Stimulated activated naive B cell treated with anti-CD40 and anti-IgM and Interleukin-4, amounts not matched to agents 10 μg/mL and 1 μg/mL and 100 μg/mL, for 72 hours (primary cell): ENCODE measurements at regions not wholly inside any gene's neighbourhood (a gene's known extent, or its start where the extent isn't known, plus 50 kb on each side); places are given as distances from the start of the nearest gene placed in this dataset.

Source experiments
- ATAC-seq, 2 donors: fragments of 150-1000 bp; cut with Tn5 transposase; replicated peaks; 2 replicates each; pipeline ENCODE4 v1.10.0; 2021; ENCODE audit warnings: moderate library complexity in 1 of 2
- DNase-seq: peaks from one replicate; pipeline ENCODE4 v3.0.0; 2021
- H3K27ac Mint-ChIP-seq: one replicate; pipeline ENCODE4 v1.8.0; 2022; ENCODE audit warnings: mild to moderate bottlenecking, mixed read lengths
- H3K27me3 Mint-ChIP-seq, 2 donors: one replicate each; pipeline ENCODE4 v1.8.0; 2022; ENCODE audit warnings: mixed read lengths in 2 of 2
- H3K36me3 Mint-ChIP-seq, 2 donors: one replicate each; pipeline ENCODE4 v1.8.0; 2022; ENCODE audit warnings: mixed read lengths in 2 of 2, mild to moderate bottlenecking in 1 of 2
- H3K4me1 Mint-ChIP-seq, 2 donors: one replicate each; pipeline ENCODE4 v1.8.0; 2022; ENCODE audit warnings: mixed read lengths in 2 of 2, mild to moderate bottlenecking in 1 of 2
- H3K4me3 Mint-ChIP-seq, 2 donors: one replicate each; pipeline ENCODE4 v1.8.0; 2022; ENCODE audit warnings: mild to moderate bottlenecking in 2 of 2, mixed read lengths in 2 of 2, moderate library complexity in 1 of 2
- H3K9me3 Mint-ChIP-seq, 2 donors: one replicate each; pipeline ENCODE4 v1.8.0; 2022; ENCODE audit warnings: mixed read lengths in 2 of 2, mild to moderate bottlenecking in 1 of 2

DNA sequence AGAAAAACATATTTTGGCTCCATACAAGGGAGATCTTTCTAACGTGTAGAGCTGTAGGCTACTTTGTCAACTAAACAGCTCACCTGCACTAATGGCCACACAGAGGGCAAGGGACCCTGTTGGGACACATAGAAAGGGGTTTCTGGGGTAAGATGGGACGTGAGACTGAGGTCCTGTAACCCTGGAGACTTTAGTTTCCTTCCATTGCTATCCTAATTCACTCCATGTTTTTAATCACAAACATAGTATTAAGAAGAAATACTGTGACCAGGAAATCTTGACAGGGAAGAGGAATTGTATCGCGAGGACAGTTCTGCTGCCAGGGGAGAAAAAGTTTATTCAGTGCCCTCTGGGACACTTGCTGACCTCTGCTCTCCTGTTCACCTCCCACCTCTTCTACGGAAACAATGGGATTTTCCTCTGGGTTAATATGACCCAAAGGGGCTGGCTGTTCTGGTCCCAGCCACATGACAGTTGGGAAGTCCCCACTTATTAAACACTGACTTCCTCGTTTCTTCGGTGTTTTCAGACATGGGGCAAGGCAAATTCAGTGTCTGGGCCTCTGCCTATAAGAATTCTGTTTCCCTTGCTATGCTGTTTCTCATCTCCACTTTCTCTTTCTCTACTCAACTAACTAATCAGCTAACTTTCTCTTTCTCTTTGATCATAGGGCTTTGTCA, 106.9 kb upstream of the SEMA6A start:
- DNase-seq (peak; percentile 48), ATAC-seq (peak; percentile 96 to 98)
- peaks cover 4 to 6% of the 10 kb centered on the region in 2 donors for H3K9me3 Mint-ChIP-seq
- H3K27ac Mint-ChIP-seq: peak overlapping the region; percentile 83
- peaks cover 0 to 4% of the 10 kb centered on the region in 2 donors for H3K27me3 Mint-ChIP-seq
- no peak overlapping the region for H3K4me3 Mint-ChIP-seq
- H3K36me3 Mint-ChIP-seq: no peaks in the 10 kb centered on the region
- H3K4me1 Mint-ChIP-seq: peaks cover 16 to 17% of the 10 kb centered on the region in 2 donors

DNA sequence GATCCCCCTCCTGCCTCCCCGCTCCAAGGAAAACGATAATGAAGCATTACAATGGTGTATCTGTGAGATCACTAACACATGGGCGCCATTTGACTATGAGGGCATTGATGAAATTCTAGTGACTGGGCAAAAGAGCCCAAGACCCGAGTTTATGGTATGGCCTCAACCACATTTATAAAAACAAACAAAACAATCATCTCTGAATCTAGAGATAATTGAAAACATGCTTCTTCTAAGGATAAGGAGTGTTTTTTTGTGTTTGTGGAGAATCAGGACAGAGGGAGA, 100.9 kb upstream of the SEMA6A start:
- Mint-ChIP-seq H3K4me3 (no peak overlapping the region), H3K27me3 (peaks cover 0 to 5% of the 10 kb centered on the region in 2 donors), H3K36me3 (no peaks in the 10 kb centered on the region), H3K27ac (no peak overlapping the region), H3K4me1 (peaks cover 12 to 21% of the 10 kb centered on the region in 2 donors), H3K9me3 (peaks cover 8 to 9% of the 10 kb centered on the region in 2 donors)
- ATAC-seq (no peak), DNase-seq (no peak)

DNA sequence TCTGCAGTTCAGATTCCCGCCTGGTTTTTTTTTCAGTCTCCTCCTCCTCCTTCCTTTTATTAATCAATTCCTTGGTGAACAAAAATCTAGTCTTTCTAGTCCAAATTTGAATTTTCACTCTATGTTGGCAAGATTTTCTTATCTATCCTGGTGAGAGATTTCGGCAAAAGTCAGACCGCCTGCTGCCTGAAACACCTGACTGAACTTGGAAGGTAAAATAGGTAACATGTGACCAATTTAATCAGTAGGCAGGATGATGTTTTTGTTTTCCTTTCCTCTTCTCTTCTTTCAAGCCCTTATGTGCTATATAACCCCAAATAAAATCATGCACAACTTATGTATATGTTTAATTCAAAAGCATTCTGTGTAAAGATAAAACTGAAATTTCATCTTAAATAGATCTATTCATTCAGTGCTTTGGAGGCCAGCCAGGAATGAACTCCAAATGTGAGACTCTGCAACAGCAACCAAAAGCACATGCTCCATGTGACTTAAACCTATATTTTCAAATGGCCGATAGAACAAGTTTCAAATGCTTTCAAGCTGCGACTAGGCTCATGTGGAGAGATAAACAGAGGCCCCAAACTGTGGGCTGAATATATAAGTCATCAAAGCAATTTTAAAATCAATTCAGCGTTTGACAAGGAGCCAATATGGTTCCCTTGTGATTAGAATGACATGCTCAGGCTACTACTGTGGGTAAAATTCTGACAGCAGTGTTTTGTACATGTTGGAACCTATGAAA, 100.4 kb upstream of the SEMA6A start:
- H3K4me3 Mint-ChIP-seq: no peak overlapping the region
- H3K27ac Mint-ChIP-seq: no peak overlapping the region
- peaks cover 0 to 5% of the 10 kb centered on the region in 2 donors for H3K27me3 Mint-ChIP-seq
- H3K4me1 Mint-ChIP-seq: peaks cover 9 to 15% of the 10 kb centered on the region in 2 donors
- peaks cover 7 to 8% of the 10 kb centered on the region in 2 donors for H3K9me3 Mint-ChIP-seq
- H3K36me3 Mint-ChIP-seq: no peaks in the 10 kb centered on the region
- no peak for ATAC-seq
- no peak for DNase-seq

DNA sequence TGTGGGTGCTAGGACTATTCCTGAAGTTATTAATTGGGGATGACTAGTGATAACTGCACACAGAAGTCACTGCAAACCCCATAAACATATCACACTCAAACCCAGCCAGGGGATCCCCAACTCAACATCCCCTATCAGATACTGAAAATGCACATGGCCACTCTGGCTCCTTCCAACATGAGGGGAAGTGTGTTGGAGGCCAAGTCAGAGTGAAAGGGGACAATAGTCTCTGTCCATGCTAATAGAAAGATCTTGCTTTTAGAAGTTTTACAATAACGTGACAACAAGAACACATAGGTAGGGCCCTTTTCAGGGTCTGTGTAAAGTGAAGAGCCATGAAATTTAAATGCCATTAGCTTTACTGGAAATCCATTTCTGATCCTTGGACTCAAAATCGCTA, 98.8 kb upstream of the SEMA6A start:
- peak in 1 of 2 donors; percentile 39 for ATAC-seq
- H3K9me3 Mint-ChIP-seq: peaks cover 5 to 8% of the 10 kb centered on the region in 2 donors

DNA sequence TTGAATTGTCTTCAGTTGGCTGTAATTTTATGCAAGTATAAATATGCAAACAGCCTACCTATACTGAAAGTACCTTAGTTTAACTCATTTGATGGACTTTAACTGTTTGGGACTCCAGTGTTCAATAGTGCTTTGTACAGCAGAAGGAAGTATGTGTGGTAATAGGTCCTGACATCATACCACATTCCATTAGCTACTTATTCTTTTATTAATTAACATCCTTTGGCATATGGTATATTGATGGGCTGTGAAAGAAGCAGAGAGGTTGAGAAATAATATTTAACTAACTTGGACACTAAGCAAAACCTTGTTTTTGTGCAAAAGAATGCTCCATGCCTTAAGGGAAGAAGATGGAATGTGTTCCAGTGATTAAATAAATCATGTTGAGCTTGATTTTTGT, 97.6 kb upstream of the SEMA6A start:
- H3K27ac Mint-ChIP-seq: no peak overlapping the region
- no peak for DNase-seq
- ATAC-seq: no peak
- H3K9me3 Mint-ChIP-seq: peaks cover 5 to 8% of the 10 kb centered on the region in 2 donors
- peaks cover 0 to 5% of the 10 kb centered on the region in 2 donors for H3K27me3 Mint-ChIP-seq
- peaks cover 9 to 15% of the 10 kb centered on the region in 2 donors for H3K4me1 Mint-ChIP-seq
- no peak overlapping the region for H3K4me3 Mint-ChIP-seq
- no peaks in the 10 kb centered on the region for H3K36me3 Mint-ChIP-seq

More for the DNA sequence above, 98.8 kb upstream of the SEMA6A start:
- Mint-ChIP-seq H3K4me1 (peaks cover 9 to 15% of the 10 kb centered on the region in 2 donors), H3K27ac (no peak overlapping the region), H3K27me3 (peaks cover 0 to 5% of the 10 kb centered on the region in 2 donors), H3K36me3 (no peaks in the 10 kb centered on the region), H3K4me3 (no peak overlapping the region)
- no peak for DNase-seq

DNA sequence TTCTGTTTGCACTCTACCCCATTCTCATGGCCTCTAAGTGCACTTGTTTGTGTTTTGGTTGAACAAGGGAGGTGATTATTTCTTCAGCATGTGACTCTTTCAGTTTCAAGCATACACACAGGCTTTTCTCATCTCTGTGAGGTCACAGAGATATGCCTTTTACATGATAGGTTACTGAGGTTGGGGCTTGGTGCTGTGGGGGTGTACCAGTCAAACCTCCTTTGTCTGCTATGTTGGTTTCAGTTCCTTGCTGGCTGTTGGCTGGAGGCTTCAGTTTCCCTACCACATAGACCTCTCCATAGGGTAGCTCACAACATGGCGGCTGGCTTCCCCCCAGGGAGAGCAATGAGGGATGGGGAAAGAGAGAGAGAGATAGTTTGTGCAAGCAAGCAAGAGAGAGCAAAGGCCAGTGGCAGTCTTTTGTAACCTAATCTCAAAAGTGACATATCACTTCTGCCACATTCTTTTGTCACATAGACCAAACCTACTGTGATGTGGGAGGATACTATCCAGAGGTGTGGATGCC, 96.7 kb upstream of the SEMA6A start:
- H3K9me3 Mint-ChIP-seq: peaks cover 4 to 5% of the 10 kb centered on the region in 2 donors
- H3K4me3 Mint-ChIP-seq: no peak overlapping the region
- no peaks in the 10 kb centered on the region for H3K36me3 Mint-ChIP-seq
- H3K27me3 Mint-ChIP-seq: peaks cover 3 to 5% of the 10 kb centered on the region in 2 donors
- peaks cover 8 to 15% of the 10 kb centered on the region in 2 donors for H3K4me1 Mint-ChIP-seq
- DNase-seq (peak; percentile 36), ATAC-seq (peak; percentile 95 to 98)
- no peak overlapping the region for H3K27ac Mint-ChIP-seq

DNA sequence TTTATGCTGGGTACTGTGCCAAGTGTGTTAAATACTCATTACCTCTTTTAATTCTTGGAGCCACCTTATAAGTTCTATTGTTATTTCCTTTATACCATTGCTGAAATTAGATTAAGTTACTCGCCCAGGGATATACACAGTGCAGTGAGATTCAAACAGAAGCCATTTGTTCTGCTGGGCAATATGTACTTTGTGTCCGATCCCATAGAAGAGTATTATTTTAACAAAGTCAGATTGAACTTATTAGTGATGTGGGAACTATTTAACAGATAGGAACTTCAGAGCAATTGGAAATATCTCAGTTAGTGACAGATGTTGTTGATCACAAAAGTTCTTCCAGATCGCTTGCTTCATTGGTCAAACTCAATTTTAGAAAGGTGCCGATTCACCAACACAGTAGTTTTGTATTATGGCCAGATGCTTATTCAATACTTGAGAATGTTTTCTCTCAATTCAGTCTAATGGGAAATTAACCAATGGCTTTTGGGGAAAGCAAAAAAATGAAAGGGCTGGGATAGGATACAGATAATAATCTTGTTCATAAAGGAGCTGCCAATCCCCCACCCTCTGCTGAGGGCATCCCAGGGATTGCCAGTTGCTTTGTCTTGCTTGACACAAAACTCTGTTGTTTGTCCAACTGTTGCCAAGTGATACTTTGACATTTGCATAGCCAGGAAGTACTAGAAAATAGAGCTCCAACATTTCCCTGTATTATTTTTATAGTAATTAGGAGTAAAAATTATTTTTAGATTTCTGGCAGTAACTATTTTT, 94.8 kb upstream of the SEMA6A start:
- DNase-seq (no peak), ATAC-seq (no peak)
- Mint-ChIP-seq H3K9me3 (peaks cover 4 to 5% of the 10 kb centered on the region in 2 donors), H3K27me3 (peaks cover 5 to 7% of the 10 kb centered on the region in 2 donors), H3K4me1 (peaks cover 8 to 15% of the 10 kb centered on the region in 2 donors), H3K36me3 (no peaks in the 10 kb centered on the region), H3K4me3 (no peak overlapping the region), H3K27ac (no peak overlapping the region)

DNA sequence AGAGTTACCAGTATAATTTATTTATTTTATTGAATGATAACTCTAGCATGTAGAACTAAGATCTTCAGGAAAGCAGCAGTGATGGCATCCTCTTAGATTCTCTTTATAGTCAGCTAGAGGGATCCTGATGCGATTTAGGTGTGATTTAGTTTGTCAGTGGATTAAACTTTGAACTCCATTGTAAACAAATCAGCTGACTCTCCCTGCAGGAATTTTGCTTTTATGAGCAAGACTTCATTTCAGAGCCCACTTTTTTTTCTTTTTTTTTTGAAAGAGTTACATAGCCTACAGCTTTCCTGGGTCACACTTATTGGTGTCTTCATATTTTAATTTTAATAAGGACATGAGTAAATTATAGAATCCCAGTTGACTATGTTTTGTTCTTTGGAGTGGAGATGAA, 93.8 kb upstream of the SEMA6A start:
- H3K4me3 Mint-ChIP-seq: no peak overlapping the region
- peaks cover 5 to 7% of the 10 kb centered on the region in 2 donors for H3K27me3 Mint-ChIP-seq
- peaks cover 4 to 5% of the 10 kb centered on the region in 2 donors for H3K9me3 Mint-ChIP-seq
- no peak for DNase-seq
- peaks cover 6 to 11% of the 10 kb centered on the region in 2 donors for H3K4me1 Mint-ChIP-seq
- H3K36me3 Mint-ChIP-seq: no peaks in the 10 kb centered on the region
- H3K27ac Mint-ChIP-seq: no peak overlapping the region
- ATAC-seq: no peak

DNA sequence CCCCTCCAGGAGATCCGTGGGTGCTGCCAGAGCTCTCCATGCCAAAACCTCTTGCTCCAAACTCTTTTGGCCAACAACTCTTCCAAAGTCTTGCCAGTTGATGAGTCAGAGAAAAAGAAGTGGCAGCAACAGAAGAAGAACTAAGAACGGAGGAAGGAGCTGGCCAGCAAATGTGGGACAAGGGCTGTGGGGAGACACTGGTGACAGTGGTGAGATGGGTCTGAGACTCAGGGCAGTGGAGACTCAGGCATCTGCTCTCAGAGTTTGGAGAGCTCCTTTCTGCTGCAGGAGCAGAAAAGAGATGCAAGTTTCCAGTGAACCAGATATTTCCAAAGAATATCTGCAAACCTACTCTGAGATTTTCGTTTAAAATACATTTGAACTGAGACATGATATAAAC, 92.3 kb upstream of the SEMA6A start:
- peaks cover 5 to 7% of the 10 kb centered on the region in 2 donors for H3K27me3 Mint-ChIP-seq
- peaks cover 5 to 9% of the 10 kb centered on the region in 2 donors for H3K4me1 Mint-ChIP-seq
- ATAC-seq (no peak), DNase-seq (no peak)
- H3K36me3 Mint-ChIP-seq: peaks cover 0 to 1% of the 10 kb centered on the region in 2 donors
- H3K9me3 Mint-ChIP-seq: peaks cover 7 to 8% of the 10 kb centered on the region in 2 donors
- H3K4me3 Mint-ChIP-seq: no peak overlapping the region
- no peak overlapping the region for H3K27ac Mint-ChIP-seq

DNA sequence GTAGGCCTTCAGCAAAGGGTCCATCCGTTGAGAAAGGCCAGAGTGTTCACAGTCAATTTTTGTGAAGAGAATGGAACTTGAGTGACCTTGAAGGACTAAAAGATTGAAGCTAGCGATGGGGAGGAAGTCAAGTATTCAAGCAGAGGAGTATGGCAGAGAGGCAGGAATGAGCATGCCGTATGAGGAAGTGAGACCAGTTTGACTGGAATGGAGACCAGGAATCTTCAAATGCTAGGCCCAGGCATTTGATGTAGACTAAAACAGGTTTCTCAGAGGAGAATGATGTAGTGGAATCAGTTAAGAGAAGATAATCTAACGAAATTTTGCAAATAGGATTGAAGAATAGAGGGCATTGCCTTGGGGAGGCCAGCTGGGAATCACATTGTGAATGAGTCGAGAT, 90.4 kb upstream of the SEMA6A start:
- no peaks in the 10 kb centered on the region for H3K4me1 Mint-ChIP-seq
- no peak overlapping the region for H3K27ac Mint-ChIP-seq
- no peak for DNase-seq
- peaks cover 0 to 3% of the 10 kb centered on the region in 2 donors for H3K36me3 Mint-ChIP-seq
- H3K4me3 Mint-ChIP-seq: no peak overlapping the region
- H3K9me3 Mint-ChIP-seq: peaks cover 7 to 9% of the 10 kb centered on the region in 2 donors
- peaks cover 0 to 7% of the 10 kb centered on the region in 2 donors for H3K27me3 Mint-ChIP-seq
- no peak for ATAC-seq

DNA sequence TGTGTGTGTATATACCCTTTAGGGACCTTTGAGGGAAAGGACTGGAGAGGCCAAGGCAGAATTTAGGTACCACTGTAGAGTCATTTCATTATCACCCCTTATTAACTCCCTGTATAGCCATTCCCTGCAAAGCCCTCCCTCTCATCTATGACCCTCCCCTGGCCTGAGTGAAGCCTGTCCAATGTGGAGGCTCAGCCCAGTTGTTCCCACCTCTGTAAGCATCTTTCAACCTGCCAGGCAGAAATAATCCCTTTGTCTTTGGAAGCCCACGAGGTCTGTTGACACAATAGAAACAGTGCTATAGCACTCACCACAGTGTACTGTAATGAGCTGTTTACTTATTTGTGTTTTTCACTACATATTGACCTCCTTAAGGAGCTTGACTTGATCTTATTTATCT, 88.5 kb upstream of the SEMA6A start:
- DNase-seq: no peak
- peaks cover 4 to 7% of the 10 kb centered on the region in 2 donors for H3K27me3 Mint-ChIP-seq
- peaks cover 7 to 9% of the 10 kb centered on the region in 2 donors for H3K9me3 Mint-ChIP-seq
- H3K4me3 Mint-ChIP-seq: no peak overlapping the region
- no peak for ATAC-seq
- H3K27ac Mint-ChIP-seq: no peak overlapping the region
- peaks cover 0 to 3% of the 10 kb centered on the region in 2 donors for H3K36me3 Mint-ChIP-seq
- no peaks in the 10 kb centered on the region for H3K4me1 Mint-ChIP-seq

DNA sequence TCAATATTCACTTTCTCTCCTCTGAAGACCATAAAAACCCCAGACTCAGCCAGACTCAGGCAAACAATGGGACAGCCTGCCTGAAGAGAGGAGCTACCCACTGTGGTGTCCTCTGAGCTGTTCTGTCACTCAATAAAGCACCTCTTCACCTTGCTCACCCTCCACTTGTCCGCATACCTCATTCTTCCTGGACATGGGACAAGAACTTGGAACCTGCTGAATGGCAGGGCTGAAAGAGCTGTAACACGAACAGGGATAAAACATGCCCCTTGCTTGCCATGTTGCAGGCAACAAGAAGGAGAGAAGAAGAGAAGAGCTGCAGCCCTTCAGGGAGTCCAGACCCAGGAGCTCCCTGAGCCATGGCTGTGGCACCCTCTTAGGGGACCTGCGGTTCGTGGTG, 86.8 kb upstream of the SEMA6A start:
- Mint-ChIP-seq H3K4me1 (no peaks in the 10 kb centered on the region), H3K9me3 (peaks cover 7 to 9% of the 10 kb centered on the region in 2 donors), H3K4me3 (no peak overlapping the region), H3K27ac (no peak overlapping the region), H3K36me3 (peaks cover 0 to 3% of the 10 kb centered on the region in 2 donors), H3K27me3 (peaks cover 10 to 12% of the 10 kb centered on the region in 2 donors)
- no peak for DNase-seq
- no peak for ATAC-seq

DNA sequence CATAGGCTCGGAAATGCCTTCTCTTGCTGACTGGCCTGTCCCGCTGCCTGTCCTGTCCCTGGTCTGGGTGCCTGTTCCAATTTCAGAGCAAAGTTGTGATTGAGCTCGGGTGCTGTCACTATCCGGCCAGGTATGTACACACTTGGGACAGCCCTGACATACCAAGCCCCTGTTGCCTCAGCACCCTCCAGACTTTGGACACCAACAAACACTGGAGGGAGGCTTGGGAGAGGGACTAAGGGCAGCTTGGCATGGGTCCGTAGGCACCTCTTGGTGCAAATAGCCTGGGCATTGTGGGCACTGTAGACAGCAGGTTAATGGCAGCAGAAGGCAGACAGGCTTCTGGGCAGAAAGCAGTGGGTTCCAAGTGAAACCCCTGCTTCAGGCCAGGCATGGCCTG, 86.3 kb upstream of the SEMA6A start:
- Mint-ChIP-seq H3K4me1 (no peaks in the 10 kb centered on the region), H3K9me3 (peaks cover 7 to 9% of the 10 kb centered on the region in 2 donors), H3K36me3 (peaks cover 0 to 3% of the 10 kb centered on the region in 2 donors), H3K27ac (no peak overlapping the region), H3K27me3 (peaks cover 8 to 13% of the 10 kb centered on the region in 2 donors), H3K4me3 (no peak overlapping the region)
- DNase-seq (no peak), ATAC-seq (no peak)

DNA sequence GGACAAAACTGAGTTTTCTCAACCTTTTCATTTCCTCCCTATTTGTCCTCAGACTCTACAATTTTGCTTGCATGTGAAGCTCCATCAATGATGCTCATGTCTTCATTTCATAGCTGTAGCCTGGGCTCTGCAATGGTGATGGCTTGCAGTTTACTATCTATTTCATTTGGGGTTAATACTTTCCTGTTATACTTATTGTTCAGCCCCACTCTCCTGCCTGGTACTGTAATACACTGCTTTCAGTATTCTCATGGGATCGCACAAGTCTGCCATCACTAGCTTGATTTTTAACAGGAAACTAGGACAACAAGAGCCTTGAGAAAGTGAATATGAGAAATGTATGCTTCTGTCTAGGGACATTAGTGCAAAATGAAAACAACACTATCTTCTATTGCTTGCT, 84.2 kb upstream of the SEMA6A start:
- no peak overlapping the region for H3K27ac Mint-ChIP-seq
- H3K36me3 Mint-ChIP-seq: peaks cover 0 to 3% of the 10 kb centered on the region in 2 donors

More for the DNA sequence above, 84.2 kb upstream of the SEMA6A start:
- Mint-ChIP-seq H3K4me1 (no peaks in the 10 kb centered on the region), H3K27me3 (peaks cover 7 to 13% of the 10 kb centered on the region in 2 donors), H3K4me3 (no peak overlapping the region), H3K9me3 (peaks cover 7 to 9% of the 10 kb centered on the region in 2 donors)
- DNase-seq: no peak
- ATAC-seq: no peak
